ENCODE measurements at regions not wholly inside any gene's neighbourhood (a gene's known extent, or its start where the extent isn't known, plus 50 kb on each side); places are given as distances from the start of the nearest gene placed in this dataset.

DNA sequence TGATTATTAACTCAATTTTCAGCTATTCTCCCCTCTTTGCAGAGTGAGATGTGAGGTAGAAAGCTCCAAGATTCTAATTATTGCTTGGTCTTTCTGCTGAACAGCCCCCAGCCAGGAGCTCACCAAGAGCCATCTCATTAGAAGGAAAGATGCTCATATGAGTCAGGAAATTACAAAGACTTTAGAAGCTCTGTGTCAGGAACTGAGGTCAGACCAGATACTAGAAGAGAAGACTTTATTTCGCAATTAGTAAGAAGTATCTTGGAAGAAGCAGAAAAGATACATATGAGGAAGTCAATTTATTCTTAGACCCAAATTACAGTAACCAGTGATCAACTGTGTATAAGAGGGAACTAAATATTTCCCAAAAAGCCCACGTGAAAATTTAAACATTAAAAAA lies 626.9 kb downstream of the ZWINT start:
- H3K4me2 ChIP-seq (ENCODE audit: low read length): no peak overlapping the region
- H3K27me3 ChIP-seq (ENCODE audit: insufficient read depth, low read length): no peaks in the 10 kb centered on the region
- no peaks in the 10 kb centered on the region for H4K20me1 ChIP-seq (ENCODE audit: insufficient read depth, low read length)
- H3K36me3 ChIP-seq (ENCODE audit: insufficient read depth, low read length): no peaks in the 10 kb centered on the region
- no peaks in the 10 kb centered on the region for H3K27me3 Mint-ChIP-seq (ENCODE audit: low read depth, unreplicated experiment)
- H3K9me3 Mint-ChIP-seq (ENCODE audit: unreplicated experiment): no peaks in the 10 kb centered on the region
- no peaks in the 10 kb centered on the region for H3K9me3 ChIP-seq (ENCODE audit: insufficient read depth, low read depth, low read length)
- H3K79me2 ChIP-seq (ENCODE audit: insufficient read depth, low read length): no peaks in the 10 kb centered on the region
- no peak overlapping the region for H3K27ac ChIP-seq (ENCODE audit: low read depth, low read length)
- TF ChIP-seq, protein P1, sequence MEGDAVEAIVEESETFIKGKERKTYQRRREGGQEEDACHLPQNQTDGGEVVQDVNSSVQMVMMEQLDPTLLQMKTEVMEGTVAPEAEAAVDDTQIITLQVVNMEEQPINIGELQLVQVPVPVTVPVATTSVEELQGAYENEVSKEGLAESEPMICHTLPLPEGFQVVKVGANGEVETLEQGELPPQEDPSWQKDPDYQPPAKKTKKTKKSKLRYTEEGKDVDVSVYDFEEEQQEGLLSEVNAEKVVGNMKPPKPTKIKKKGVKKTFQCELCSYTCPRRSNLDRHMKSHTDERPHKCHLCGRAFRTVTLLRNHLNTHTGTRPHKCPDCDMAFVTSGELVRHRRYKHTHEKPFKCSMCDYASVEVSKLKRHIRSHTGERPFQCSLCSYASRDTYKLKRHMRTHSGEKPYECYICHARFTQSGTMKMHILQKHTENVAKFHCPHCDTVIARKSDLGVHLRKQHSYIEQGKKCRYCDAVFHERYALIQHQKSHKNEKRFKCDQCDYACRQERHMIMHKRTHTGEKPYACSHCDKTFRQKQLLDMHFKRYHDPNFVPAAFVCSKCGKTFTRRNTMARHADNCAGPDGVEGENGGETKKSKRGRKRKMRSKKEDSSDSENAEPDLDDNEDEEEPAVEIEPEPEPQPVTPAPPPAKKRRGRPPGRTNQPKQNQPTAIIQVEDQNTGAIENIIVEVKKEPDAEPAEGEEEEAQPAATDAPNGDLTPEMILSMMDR (IDR thresholded peaks at IDR 0.05; ENCODE audit: insufficient read depth, low read depth, low read length): no peak
- no peak for TF ChIP-seq EZH2 (IDR thresholded peaks at IDR 0.05; ENCODE audit: insufficient read depth, low read length)
- H3K9ac ChIP-seq (ENCODE audit: low read length): no peak overlapping the region
- H3K4me1 ChIP-seq (ENCODE audit: insufficient read depth, low read length): no peaks in the 10 kb centered on the region
- FAIRE-seq (no peak), DNase-seq (ENCODE audit: low read depth) (no peak)
- H3K36me3 Mint-ChIP-seq (ENCODE audit: low read depth, unreplicated experiment): no peaks in the 10 kb centered on the region
- no peak overlapping the region for H3K4me3 ChIP-seq (ENCODE audit: insufficient read depth, low read depth, low read length)
- H3K4me3 Mint-ChIP-seq (ENCODE audit: unreplicated experiment): no peak overlapping the region
- no peak overlapping the region for H2AFZ ChIP-seq (ENCODE audit: low read depth, low read length)
- H3K27ac Mint-ChIP-seq (ENCODE audit: unreplicated experiment): no peak overlapping the region
- no peaks in the 10 kb centered on the region for H3K4me1 Mint-ChIP-seq (ENCODE audit: low read depth, unreplicated experiment)

DNA sequence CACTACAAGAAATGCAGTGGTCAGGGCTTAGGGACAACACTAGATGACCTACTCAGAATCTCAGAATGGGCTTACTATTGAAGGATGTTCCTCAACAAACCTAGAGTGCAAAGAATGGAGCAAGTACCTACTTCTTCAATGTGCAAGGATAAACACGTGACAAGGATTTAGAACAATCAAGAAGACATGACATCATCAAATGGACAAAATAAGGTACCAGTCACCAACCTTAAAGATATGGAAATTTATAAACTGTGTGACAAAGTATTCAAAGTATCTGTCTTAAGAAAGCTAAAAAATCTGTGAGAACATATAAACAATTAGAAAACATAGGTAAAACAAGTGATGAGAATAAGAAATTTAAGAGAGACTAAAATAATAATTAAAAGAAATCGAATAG lies 656.1 kb downstream of the ZWINT start:
- no peaks in the 10 kb centered on the region for H3K27me3 ChIP-seq (ENCODE audit: insufficient read depth, low read length)
- no peaks in the 10 kb centered on the region for H3K36me3 Mint-ChIP-seq (ENCODE audit: low read depth, unreplicated experiment)
- DNase-seq (ENCODE audit: low read depth) (no peak), FAIRE-seq (no peak)
- H3K9me3 ChIP-seq (ENCODE audit: insufficient read depth, low read depth, low read length): no peaks in the 10 kb centered on the region
- no peaks in the 10 kb centered on the region for H3K9me3 Mint-ChIP-seq (ENCODE audit: unreplicated experiment)
- H3K36me3 ChIP-seq (ENCODE audit: insufficient read depth, low read length): no peaks in the 10 kb centered on the region
- no peak overlapping the region for H3K4me3 Mint-ChIP-seq (ENCODE audit: unreplicated experiment)
- TF ChIP-seq, protein P1 (IDR thresholded peaks at IDR 0.05; ENCODE audit: insufficient read depth, low read depth, low read length): no peak
- H3K79me2 ChIP-seq (ENCODE audit: insufficient read depth, low read length): no peaks in the 10 kb centered on the region
- no peaks in the 10 kb centered on the region for H3K4me1 Mint-ChIP-seq (ENCODE audit: low read depth, unreplicated experiment)
- H4K20me1 ChIP-seq (ENCODE audit: insufficient read depth, low read length): no peaks in the 10 kb centered on the region
- no peak overlapping the region for H3K27ac Mint-ChIP-seq (ENCODE audit: unreplicated experiment)
- no peak overlapping the region for H2AFZ ChIP-seq (ENCODE audit: low read depth, low read length)
- H3K4me2 ChIP-seq (ENCODE audit: low read length): no peak overlapping the region
- no peak overlapping the region for H3K27ac ChIP-seq (ENCODE audit: low read depth, low read length)
- no peak overlapping the region for H3K4me3 ChIP-seq (ENCODE audit: insufficient read depth, low read depth, low read length)
- H3K4me1 ChIP-seq (ENCODE audit: insufficient read depth, low read length): no peaks in the 10 kb centered on the region
- H3K9ac ChIP-seq (ENCODE audit: low read length): no peak overlapping the region
- H3K27me3 Mint-ChIP-seq (ENCODE audit: low read depth, unreplicated experiment): no peaks in the 10 kb centered on the region

DNA sequence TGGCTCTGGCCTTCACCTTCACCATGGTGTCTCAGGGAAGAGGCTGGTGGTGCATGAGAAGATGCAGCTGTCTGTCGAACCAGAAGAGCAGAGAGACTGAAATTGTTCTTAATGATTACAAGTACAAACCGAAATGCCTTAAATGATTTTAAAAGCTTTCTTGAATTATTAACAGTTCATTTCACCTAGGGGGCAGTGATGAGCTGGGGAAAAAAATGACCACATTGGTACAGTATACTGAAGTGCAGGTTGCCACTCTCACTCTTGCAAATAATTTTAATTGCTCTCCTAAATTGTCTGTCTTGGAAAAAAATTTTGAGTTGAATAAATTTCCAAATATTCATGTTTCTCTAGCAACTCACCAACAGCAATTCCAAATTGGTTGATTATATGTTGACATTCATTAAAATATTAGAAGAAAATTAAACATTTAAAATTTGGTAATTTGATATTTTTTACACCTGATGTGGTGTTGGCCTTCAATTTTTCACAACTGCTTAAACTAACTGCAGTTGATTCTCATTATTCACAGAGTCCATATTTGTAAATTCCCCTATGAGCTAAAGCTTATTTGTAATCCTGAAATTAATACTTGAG lies 692.6 kb downstream of the ZWINT start:
- H3K4me1 Mint-ChIP-seq (ENCODE audit: low read depth, unreplicated experiment): no peaks in the 10 kb centered on the region
- TF ChIP-seq, protein P1 (IDR thresholded peaks at IDR 0.05; ENCODE audit: insufficient read depth, low read depth, low read length): peak; percentile 17
- no peak for TF ChIP-seq EZH2 (IDR thresholded peaks at IDR 0.05; ENCODE audit: insufficient read depth, low read length)

More for the DNA sequence above, 692.6 kb downstream of the ZWINT start:
- Histone ChIP-seq H3K9me3 (ENCODE audit: insufficient read depth, low read depth, low read length) (no peaks in the 10 kb centered on the region), H3K4me1 (ENCODE audit: insufficient read depth, low read length) (no peaks in the 10 kb centered on the region), H3K36me3 (ENCODE audit: insufficient read depth, low read length) (no peaks in the 10 kb centered on the region), H3K27ac (ENCODE audit: low read depth, low read length) (no peak overlapping the region), H4K20me1 (ENCODE audit: insufficient read depth, low read length) (no peaks in the 10 kb centered on the region), H3K9ac (ENCODE audit: low read length) (no peak overlapping the region), H3K27me3 (ENCODE audit: insufficient read depth, low read length) (no peaks in the 10 kb centered on the region), H3K4me3 (ENCODE audit: insufficient read depth, low read depth, low read length) (no peak overlapping the region), H3K4me2 (ENCODE audit: low read length) (no peak overlapping the region), H2AFZ (ENCODE audit: low read depth, low read length) (no peak overlapping the region), H3K79me2 (ENCODE audit: insufficient read depth, low read length) (no peaks in the 10 kb centered on the region)
- H3K9me3 Mint-ChIP-seq (ENCODE audit: unreplicated experiment): no peaks in the 10 kb centered on the region
- FAIRE-seq: no peak
- DNase-seq (ENCODE audit: low read depth): no peak
- H3K27me3 Mint-ChIP-seq (ENCODE audit: low read depth, unreplicated experiment): no peaks in the 10 kb centered on the region
- H3K27ac Mint-ChIP-seq (ENCODE audit: unreplicated experiment): no peak overlapping the region
- no peak overlapping the region for H3K4me3 Mint-ChIP-seq (ENCODE audit: unreplicated experiment)
- H3K36me3 Mint-ChIP-seq (ENCODE audit: low read depth, unreplicated experiment): no peaks in the 10 kb centered on the region

Measured in astrocyte (in vitro differentiated cells and primary cell).